IMR-90 (cell line): ENCODE measurements at regions not wholly inside any gene's neighbourhood (a gene's known extent, or its start where the extent isn't known, plus 50 kb on each side); places are given as distances from the start of the nearest gene placed in this dataset.

Experiments used
- ATAC-seq: fragments of 200-7000 bp; cut with Tn5 transposase; 2 replicates; pipeline ENCODE4 v1.9.1; 2020; ENCODE audit warnings: low read depth, mild to moderate bottlenecking, moderate library complexity
- BruUV-seq: library from RNA; stranded (reverse); fragments of 400-500 nt; replicated peaks from 2 replicates; lab custom pipeline; 2021; lab: Mats Ljungman, UMichigan
- CTCF ChIA-PET: fragments of 300-600 bp; formaldehyde crosslinking; extraction: SDS; loops from one replicate; lab custom pipeline; 2021; ENCODE audit warnings: antibody characterized with exemption; lab: Yijun Ruan, JAX
- POLR2A ChIA-PET: fragments of 300-600 bp; sonication (Branson Sonifier 250); formaldehyde crosslinking; loops from one replicate; lab custom pipeline; 2022; ENCODE audit warnings: antibody characterized with exemption; ENCODE audit not compliant: unreplicated experiment; lab: Charles Lee
- DNase-seq: peaks from one replicate; pipeline ENCODE4 v3.0.0; 2013
- H2AFZ ChIP-seq: replicated peaks from 2 replicates; pipeline ENCODE3; 2013; ENCODE audit warnings: low read length, mild to moderate bottlenecking; ENCODE audit not compliant: poor library complexity
- H2AK5ac ChIP-seq: 2 replicates; pipeline ENCODE4 v1.6.1; 2013; ENCODE audit warnings: low read depth, low read length, inconsistent platforms
- H2AK9ac ChIP-seq: replicated peaks from 2 replicates; pipeline ENCODE3; 2013; ENCODE audit warnings: mild to moderate bottlenecking, low read depth, low read length, moderate library complexity; ENCODE audit not compliant: poor library complexity
- H2BK120ac ChIP-seq: 2 replicates; pipeline ENCODE4 v1.6.1; 2013; ENCODE audit warnings: low read depth, low read length, inconsistent platforms
- H2BK15ac ChIP-seq: 3 replicates; pipeline ENCODE4 v1.6.1; 2013; ENCODE audit warnings: low read depth, low read length, inconsistent platforms
- H2BK20ac ChIP-seq: 2 replicates; pipeline ENCODE4 v1.6.1; 2013; ENCODE audit warnings: low read depth, mild to moderate bottlenecking, inconsistent platforms, low read length, moderate library complexity
- H2BK5ac ChIP-seq: 2 replicates; pipeline ENCODE4 v1.6.1; 2013; ENCODE audit warnings: mild to moderate bottlenecking, low read depth, low read length, inconsistent platforms; ENCODE audit not compliant: poor library complexity, severe bottlenecking
- H3K14ac ChIP-seq: replicated peaks from 2 replicates; pipeline ENCODE4 v1.6.1; 2013; ENCODE audit warnings: low read depth, low read length, inconsistent platforms
- H3K18ac ChIP-seq: 2 replicates; pipeline ENCODE4 v1.6.1; 2013; ENCODE audit warnings: low read depth, low read length, control low read depth
- H3K23ac ChIP-seq: 2 replicates; pipeline ENCODE4 v1.6.1; 2013; ENCODE audit warnings: low read depth, low read length, inconsistent platforms
- H3K27ac ChIP-seq: 2 replicates; pipeline ENCODE4 v1.5.1; 2013; ENCODE audit warnings: mild to moderate bottlenecking, control low read depth, low read length; ENCODE audit not compliant: insufficient read depth
- H3K27me3 ChIP-seq: 2 replicates; pipeline ENCODE4 v1.6.1; 2013; ENCODE audit warnings: low read length; ENCODE audit not compliant: control insufficient read depth, insufficient read depth
- H3K36me3 ChIP-seq: 2 replicates; pipeline ENCODE4 v1.6.1; 2013; ENCODE audit warnings: low read length, mixed read lengths; ENCODE audit not compliant: control insufficient read depth, insufficient read depth
- H3K4ac ChIP-seq: 2 replicates; pipeline ENCODE4 v1.6.1; 2013; ENCODE audit warnings: low read depth, low read length, inconsistent platforms
- H3K4me1 ChIP-seq: 2 replicates; pipeline ENCODE4 v1.6.1; 2013; ENCODE audit warnings: low read length, mixed read lengths; ENCODE audit not compliant: control insufficient read depth, insufficient read depth
- H3K4me2 ChIP-seq: 2 replicates; pipeline ENCODE4 v1.6.1; 2013; ENCODE audit warnings: low read depth, mild to moderate bottlenecking, control low read depth, low read length, moderate library complexity
- H3K4me3 ChIP-seq: 2 replicates; pipeline ENCODE4 v1.5.1; 2013; ENCODE audit warnings: low read depth, mild to moderate bottlenecking, control low read depth, low read length, moderate library complexity; ENCODE audit not compliant: insufficient read depth
- H3K56ac ChIP-seq: 2 replicates; pipeline ENCODE4 v1.6.1; 2013; ENCODE audit warnings: low read length, inconsistent platforms; ENCODE audit not compliant: insufficient read depth; ENCODE audit errors: extremely low read depth
- H3K79me1 ChIP-seq, 2 experiments: 2 replicates each; pipeline ENCODE4 v1.6.1; 2013; ENCODE audit warnings: low read length in 2 of 2, inconsistent platforms in 1 of 2, low read depth in 1 of 2
- H3K9ac ChIP-seq: 2 replicates; pipeline ENCODE4 v1.6.1; 2013; ENCODE audit warnings: low read depth, low read length, control low read depth
- H3K9me1 ChIP-seq: 2 replicates; pipeline ENCODE4 v1.6.1; 2013; ENCODE audit warnings: low read length, inconsistent platforms; ENCODE audit not compliant: insufficient read depth
- H3K9me3 ChIP-seq: 2 replicates; pipeline ENCODE4 v1.6.1; 2013; ENCODE audit warnings: low read length; ENCODE audit not compliant: control insufficient read depth, insufficient read depth
- H4K20me1 ChIP-seq: 2 replicates; pipeline ENCODE4 v1.6.1; 2013; ENCODE audit warnings: low read length, inconsistent platforms; ENCODE audit not compliant: insufficient read depth
- H4K5ac ChIP-seq: 2 replicates; pipeline ENCODE4 v1.6.1; 2013; ENCODE audit warnings: mild to moderate bottlenecking, low read depth, low read length, control low read depth
- H4K8ac ChIP-seq, 2 experiments: 2 replicates each; pipeline ENCODE4 v1.6.1; 2013; ENCODE audit warnings: low read depth in 2 of 2, low read length in 2 of 2, control low read depth in 1 of 2, inconsistent platforms in 1 of 2
- H4K91ac ChIP-seq: 2 replicates; pipeline ENCODE4 v1.6.1; 2013; ENCODE audit warnings: low read depth, low read length, inconsistent platforms; ENCODE audit not compliant: insufficient read depth
- BHLHE40 ChIP-seq: fragments of 150-350 bp; IDR thresholded peaks from 2 replicates; pipeline ENCODE4 v1.6.1; 2016; ENCODE audit warnings: mild to moderate bottlenecking, low read depth, low read length
- CEBPB ChIP-seq: IDR thresholded peaks from 2 replicates; pipeline ENCODE4 v1.6.1; 2012; ENCODE audit warnings: low read depth, low read length, improper control_type of control experiment
- CHD1 ChIP-seq: IDR thresholded peaks from 2 replicates; pipeline ENCODE4 v1.6.1; 2012; ENCODE audit warnings: low read depth, low read length, improper control_type of control experiment
- CTCF ChIP-seq: conservative IDR thresholded peaks from 2 replicates; pipeline ENCODE4 v1.5.1; 2012; ENCODE audit warnings: mild to moderate bottlenecking, low read depth, low read length, improper control_type of control experiment
- FOS ChIP-seq: fragments of 150-350 bp; IDR thresholded peaks from 2 replicates; pipeline ENCODE4 v1.6.1; 2016; ENCODE audit warnings: low read depth, low read length
- MAFK ChIP-seq: IDR thresholded peaks from 2 replicates; pipeline ENCODE4 v1.6.1; 2012; ENCODE audit warnings: low read depth, low read length, improper control_type of control experiment
- MAZ ChIP-seq: IDR thresholded peaks from 2 replicates; pipeline ENCODE4 v1.6.1; 2012; ENCODE audit warnings: low read depth, mild to moderate bottlenecking, low read length, improper control_type of control experiment, moderate library complexity, borderline replicate concordance
- MXI1 ChIP-seq: IDR thresholded peaks from 2 replicates; pipeline ENCODE4 v1.6.1; 2012; ENCODE audit warnings: low read depth, mild to moderate bottlenecking, low read length, moderate library complexity, borderline replicate concordance
- NFE2L2 ChIP-seq: fragments of 150-350 bp; IDR thresholded peaks from 2 replicates; pipeline ENCODE4 v1.6.1; 2016; ENCODE audit warnings: low read depth, mild to moderate bottlenecking, low read length
- POLR2A ChIP-seq: IDR thresholded peaks from 2 replicates; pipeline ENCODE4 v1.6.1; 2012; ENCODE audit warnings: mild to moderate bottlenecking, low read depth, low read length
- RAD21 ChIP-seq: IDR thresholded peaks from 2 replicates; pipeline ENCODE4 v1.6.1; 2012; ENCODE audit warnings: low read length, improper control_type of control experiment
- RFX5 ChIP-seq: IDR thresholded peaks from 2 replicates; pipeline ENCODE4 v1.8.0; 2012; ENCODE audit warnings: low read depth, mild to moderate bottlenecking, low read length, moderate library complexity
- SMC3 ChIP-seq: fragments of 150-350 bp; IDR thresholded peaks from 2 replicates; pipeline ENCODE4 v1.6.1; 2016; ENCODE audit warnings: low read depth, mild to moderate bottlenecking, antibody characterized with exemption, low read length, moderate library complexity
- WGBS, 2 experiments: methylation state at CpG; one replicate each; pipeline versions ENCODE4 v1.1.5 to v1.1.7; 2013; ENCODE audit warnings: missing lambda C conversion rate in 2 of 2; ENCODE audit not compliant: insufficient read length in 1 of 2; ENCODE audit errors: extremely low coverage in 2 of 2; 5-methylcytosine and 5-hydroxymethylcytosine counted together
- dilution Hi-C: fragments of 300-500 bp; cut with HindIII; formaldehyde crosslinking; loops from one replicate; pipeline ENCODE4 v1.14.3; 2018; ENCODE audit warnings: low sequenced_read_pairs; ENCODE audit not compliant: unreplicated experiment
- in situ Hi-C: fragments of 300-500 bp; cut with MboI; formaldehyde crosslinking; loops from 3 replicates; pipeline ENCODE4 v1.14.3; 2019; ENCODE audit warnings: low sequenced_read_pairs, inconsistent platforms, mixed read lengths
- intact Hi-C: fragments of 100-400 bp; cut with micrococcal nuclease; formaldehyde crosslinking; loops from 2 replicates; pipeline ENCODE4 v1.10.0; 2022

- no peak overlapping the region for H3K56ac ChIP-seq
- H2AK5ac ChIP-seq = no peak overlapping the region
- no peak overlapping the region for H2BK20ac ChIP-seq
- DNase-seq (no peak), ATAC-seq (no peak)
- H3K4me1 ChIP-seq = no peaks in the 10 kb centered on the region
- no peaks in the 10 kb centered on the region for H4K20me1 ChIP-seq
- H3K27me3 ChIP-seq = no peaks in the 10 kb centered on the region
- dilution Hi-C loops (no loop called here), in situ Hi-C loops (no loop called here), intact Hi-C loops (no loop called here)
- BruUV-seq = no TSS peak
- no peak overlapping the region for H3K4me2 ChIP-seq
- H2BK5ac ChIP-seq = no peak overlapping the region
- H3K14ac ChIP-seq = no peak overlapping the region
- no peak overlapping the region for H3K27ac ChIP-seq
- H2AK9ac ChIP-seq = no peak overlapping the region
- H2AFZ ChIP-seq = no peak overlapping the region
- H4K5ac ChIP-seq = no peak overlapping the region
- H4K91ac ChIP-seq = no peak overlapping the region
- H4K8ac ChIP-seq = no peak overlapping the region
- H3K36me3 ChIP-seq = no peaks in the 10 kb centered on the region
- H3K79me1 ChIP-seq = no peaks in the 10 kb centered on the region
- H3K18ac ChIP-seq = no peak overlapping the region
- no peak overlapping the region for H2BK120ac ChIP-seq
- H2BK15ac ChIP-seq = no peak overlapping the region
- TF ChIP-seq CTCF (no peak), RFX5 (no peak), FOS (no peak), BHLHE40 (no peak), POLR2A (no peak), NFE2L2 (no peak), MXI1 (no peak), RAD21 (no peak), MAZ (no peak), SMC3 (no peak), CEBPB (no peak), CHD1 (no peak), MAFK (no peak)
- H3K4me3 ChIP-seq = no peak overlapping the region
- H3K23ac ChIP-seq = no peak overlapping the region
- no peaks in the 10 kb centered on the region for H3K9me3 ChIP-seq
- ChIA-PET POLR2A (no interaction called here), CTCF (no interaction called here)
- no peak overlapping the region for H3K4ac ChIP-seq
- WGBS, 2 experiments = 43% methylated on average over 1 of the region's 2 CpGs; no CpG with 5 or more reads in 1 of the 2 experiments
- H3K9me1 ChIP-seq = no peaks in the 10 kb centered on the region
- no peak overlapping the region for H3K9ac ChIP-seq
These were observed 187.1 kb upstream of the ARX start for GRCh38 chrX:25202827-25203226.
